Midbrain (tissue), 1 donor: ENCODE measurements at regions not wholly inside any gene's neighbourhood (a gene's known extent, or its start where the extent isn't known, plus 50 kb on each side); places are given as distances from the start of the nearest gene placed in this dataset.
"Not testable (repeated sequence)": the region's sequence is repeated elsewhere in the genome, so short reads cannot be mapped to it uniquely, and the experiment has no call there.

Experiments
- DNase-seq: peaks from one replicate; lab custom pipeline; 2025; lab: John Stamatoyannopoulos, UW

- DNase-seq = peak; percentile 48
Observed at GRCh38 chr4:101730291-101731117, 60.0 kb upstream of the BANK1 start.

- DNase-seq = no peak
Observed at GRCh38 chr4:101727238-101727637, 63.3 kb upstream of the BANK1 start.

GRCh38 chr4:101724093-101724492 lies 66.4 kb upstream of the BANK1 start:
- DNase-seq = no peak

GRCh38 chr4:101718810-101719209 lies 71.7 kb upstream of the BANK1 start:
- DNase-seq = no peak

GRCh38 chr4:101711590-101712260 lies 78.8 kb upstream of the BANK1 start:
- DNase-seq = no peak

GRCh38 chr4:101710806-101711205 lies 79.7 kb upstream of the BANK1 start:
- DNase-seq = no peak

- DNase-seq = no peak
Observed at GRCh38 chr4:101708293-101709039, 82.1 kb upstream of the BANK1 start.

GRCh38 chr4:101707596-101707995 lies 82.9 kb upstream of the BANK1 start:
- no peak for DNase-seq

- DNase-seq = no peak
Observed at GRCh38 chr4:101706535-101707057, 83.9 kb upstream of the BANK1 start.

GRCh38 chr4:101701551-101701950 lies 89.0 kb upstream of the BANK1 start:
- no peak for DNase-seq

- DNase-seq = no peak
Observed at GRCh38 chr4:101699441-101700124, 90.9 kb upstream of the BANK1 start.

GRCh38 chr4:101697266-101697665 lies 93.3 kb upstream of the BANK1 start:
- no peak for DNase-seq

GRCh38 chr4:101696276-101697010 lies 94.1 kb upstream of the BANK1 start:
- DNase-seq = no peak

- DNase-seq = no peak
Observed at GRCh38 chr4:101695176-101695575, 95.4 kb upstream of the BANK1 start.

- not testable (repeated sequence) for DNase-seq
Observed at GRCh38 chr4:101694403-101694802, 96.1 kb upstream of the BANK1 start.

- no peak for DNase-seq
Observed at GRCh38 chr4:101693842-101694398, 96.6 kb upstream of the BANK1 start.

GRCh38 chr4:101689220-101689619 lies 101.3 kb upstream of the BANK1 start:
- no peak for DNase-seq

- DNase-seq = no peak
Observed at GRCh38 chr4:101685126-101685525, 105.4 kb upstream of the BANK1 start.

- no peak for DNase-seq
Observed at GRCh38 chr4:101682946-101683345, 107.6 kb upstream of the BANK1 start.

- no peak for DNase-seq
Observed at GRCh38 chr4:101678180-101678579, 112.3 kb upstream of the BANK1 start.

GRCh38 chr4:101670897-101671296 lies 119.6 kb upstream of the BANK1 start:
- no peak for DNase-seq
